ENCODE measurements at regions not wholly inside any gene's neighbourhood (a gene's known extent, or its start where the extent isn't known, plus 50 kb on each side); places are given as distances from the start of the nearest gene placed in this dataset.
A peak's percentile ranks its signal among the peaks of the same experiment; 100 is the strongest.
"Not testable (repeated sequence)": the region's sequence is repeated elsewhere in the genome, so short reads cannot be mapped to it uniquely, and the experiment has no call there.

- H3K4me1 ChIP-seq (ENCODE audit: control insufficient read depth in 1 of 2, extremely low read depth in 1 of 2, insufficient read depth in 2 of 2, low read length in 2 of 2) = peaks cover 12 to 15% of the 10 kb centered on the region in 2 experiments
- CTCF ChIA-PET = interaction anchor here in 1 of 2 donors (1.1 kb wide), 1 partner anchor 64 kb away, joined by 5 read pairs; a partner anchor contains a TSS
- no peaks in the 10 kb centered on the region for H3K36me3 ChIP-seq (ENCODE audit: control insufficient read depth in 2 of 2, extremely low read depth in 1 of 2, insufficient read depth in 1 of 2, low read length in 1 of 2)
- WGBS (ENCODE audit: insufficient coverage) = 93% methylated on average over 4 of the region's 9 CpGs
- no peak for DNase-seq
- peak overlapping the region; percentile 85 to 92 (median 88) for H3K4me3 Mint-ChIP-seq
- no peaks in the 10 kb centered on the region for H3K9me3 ChIP-seq
- peaks cover 37 to 39% (median 39%) of the 10 kb centered on the region in 3 donors for H3K4me1 Mint-ChIP-seq
- POLR2A ChIA-PET = interaction anchor here (0.6 to 1.9 kb wide), 7 partner anchors 9 to 653 kb away, joined by 3 to 18 read pairs (median 4); a partner anchor contains a TSS
- no peaks in the 10 kb centered on the region for H3K27me3 ChIP-seq (replicated peaks in 1 of 2; ENCODE audit: control insufficient read depth in 2 of 2, extremely low read depth in 1 of 2, insufficient read depth in 2 of 2, low read length in 1 of 2)
- peak overlapping the region; percentile 93 to 96 for H3K27ac Mint-ChIP-seq
- peak overlapping the region; percentile 93 for H3K27ac ChIP-seq (ENCODE audit: low read length)
- no peak for ATAC-seq (replicated peaks in 1 of 4)
- H3K27me3 Mint-ChIP-seq = no peaks in the 10 kb centered on the region
- no peak overlapping the region for H3K4me3 ChIP-seq (ENCODE audit: control insufficient read depth in 1 of 2, extremely low read depth in 1 of 2, low read length in 1 of 2)
- H3K9me3 Mint-ChIP-seq = no peaks in the 10 kb centered on the region
- H3K36me3 Mint-ChIP-seq = peaks cover 2% of the 10 kb centered on the region
These were observed 82.6 kb downstream of the OR2B2 start for GRCh38 chr6:27829453-27830211.

GRCh38 chr6:27827477-27827876, 84.7 kb downstream of the OR2B2 start:
- H3K36me3 ChIP-seq (ENCODE audit: control insufficient read depth in 2 of 2, extremely low read depth in 1 of 2, insufficient read depth in 1 of 2, low read length in 1 of 2); H3K27me3 Mint-ChIP-seq; H3K27me3 ChIP-seq (replicated peaks in 1 of 2; ENCODE audit: control insufficient read depth in 2 of 2, extremely low read depth in 1 of 2, insufficient read depth in 2 of 2, low read length in 1 of 2); DNase-seq; ATAC-seq (replicated peaks in 1 of 4); H3K9me3 ChIP-seq; H3K4me3 ChIP-seq (ENCODE audit: control insufficient read depth in 1 of 2, extremely low read depth in 1 of 2, low read length in 1 of 2); H3K36me3 Mint-ChIP-seq; H3K27ac Mint-ChIP-seq; H3K27ac ChIP-seq (ENCODE audit: low read length); CTCF ChIA-PET; H3K9me3 Mint-ChIP-seq; H3K4me3 Mint-ChIP-seq: not testable (repeated sequence)
- peaks cover 45 to 48% (median 48%) of the 10 kb centered on the region in 3 donors for H3K4me1 Mint-ChIP-seq
- POLR2A ChIA-PET = interaction anchor here in 1 of 2 donors (0.9 kb wide), 1 partner anchor 9 kb away, joined by 3 read pairs; no protein-coding TSS in a partner anchor
- H3K4me1 ChIP-seq (ENCODE audit: control insufficient read depth in 1 of 2, extremely low read depth in 1 of 2, insufficient read depth in 2 of 2, low read length in 2 of 2) = peaks cover 15 to 18% of the 10 kb centered on the region in 2 experiments
- 84% methylated on average over 5 of the region's 35 CpGs for WGBS (ENCODE audit: insufficient coverage)

GRCh38 chr6:27826612-27826985, 85.6 kb downstream of the OR2B2 start:
- H3K4me1 ChIP-seq (ENCODE audit: control insufficient read depth in 1 of 2, extremely low read depth in 1 of 2, insufficient read depth in 2 of 2, low read length in 2 of 2) = peaks cover 11 to 18% of the 10 kb centered on the region in 2 experiments
- CTCF ChIA-PET; H3K27me3 ChIP-seq (replicated peaks in 1 of 2; ENCODE audit: control insufficient read depth in 2 of 2, extremely low read depth in 1 of 2, insufficient read depth in 2 of 2, low read length in 1 of 2); H3K27ac Mint-ChIP-seq; H3K9me3 Mint-ChIP-seq; DNase-seq; POLR2A ChIA-PET; H3K36me3 Mint-ChIP-seq; H3K36me3 ChIP-seq (ENCODE audit: control insufficient read depth in 2 of 2, extremely low read depth in 1 of 2, insufficient read depth in 1 of 2, low read length in 1 of 2); H3K4me3 ChIP-seq (ENCODE audit: control insufficient read depth in 1 of 2, extremely low read depth in 1 of 2, low read length in 1 of 2); H3K27ac ChIP-seq (ENCODE audit: low read length); ATAC-seq (replicated peaks in 1 of 4); H3K9me3 ChIP-seq; H3K27me3 Mint-ChIP-seq: not testable (repeated sequence)
- Mint-ChIP-seq H3K4me3 (peak overlapping the region in 1 of 3 donors; percentile 80), H3K4me1 (peaks cover 44 to 48% (median 47%) of the 10 kb centered on the region in 3 donors)
- 83% methylated on average over 2 of the region's 30 CpGs for WGBS (ENCODE audit: insufficient coverage)

- not testable (repeated sequence) for H3K36me3 Mint-ChIP-seq; H3K27ac ChIP-seq (ENCODE audit: low read length); H3K36me3 ChIP-seq (ENCODE audit: control insufficient read depth in 2 of 2, extremely low read depth in 1 of 2, insufficient read depth in 1 of 2, low read length in 1 of 2); H3K9me3 Mint-ChIP-seq; H3K4me3 ChIP-seq (ENCODE audit: control insufficient read depth in 1 of 2, extremely low read depth in 1 of 2, low read length in 1 of 2); DNase-seq; H3K27me3 ChIP-seq (replicated peaks in 1 of 2; ENCODE audit: control insufficient read depth in 2 of 2, extremely low read depth in 1 of 2, insufficient read depth in 2 of 2, low read length in 1 of 2); H3K9me3 ChIP-seq; H3K27me3 Mint-ChIP-seq; ATAC-seq (replicated peaks in 1 of 4)
- peaks cover 11 to 18% of the 10 kb centered on the region in 2 experiments for H3K4me1 ChIP-seq (ENCODE audit: control insufficient read depth in 1 of 2, extremely low read depth in 1 of 2, insufficient read depth in 2 of 2, low read length in 2 of 2)
- ChIA-PET CTCF (interaction anchor here in 1 of 2 donors (2.1 to 4.1 kb wide), 3 partner anchors 11 to 46 kb away, joined by 13 to 41 read pairs (median 23); a partner anchor contains a TSS), POLR2A (interaction anchor here in 1 of 2 donors (0.7 to 3.4 kb wide), 3 partner anchors 9 to 1798 kb away, joined by 6 to 87 read pairs (median 12); a partner anchor contains a TSS)
- Mint-ChIP-seq H3K4me1 (peaks cover 42 to 47% (median 45%) of the 10 kb centered on the region in 3 donors), H3K27ac (peak overlapping the region in 1 of 2 donors; percentile 74), H3K4me3 (peak overlapping the region in 2 of 3 donors; percentile 14 to 80)
- 77% methylated on average over 2 of the region's 15 CpGs for WGBS (ENCODE audit: insufficient coverage)
These were observed 86.2 kb downstream of the OR2B2 start for GRCh38 chr6:27825848-27826611.

- H3K36me3 ChIP-seq (ENCODE audit: control insufficient read depth in 2 of 2, extremely low read depth in 1 of 2, insufficient read depth in 1 of 2, low read length in 1 of 2) = no peaks in the 10 kb centered on the region
- DNase-seq = peak in 1 of 35 experiments; percentile 39
- no peaks in the 10 kb centered on the region for H3K9me3 ChIP-seq
- H3K36me3 Mint-ChIP-seq = no peaks in the 10 kb centered on the region
- peaks cover 36 to 39% (median 38%) of the 10 kb centered on the region in 3 donors for H3K4me1 Mint-ChIP-seq
- ChIA-PET POLR2A (interaction anchor here (0.5 to 3.8 kb wide), 27 partner anchors 10 to 1797 kb away, joined by 3 to 87 read pairs (median 6); a partner anchor contains a TSS), CTCF (interaction anchor here in 1 of 2 donors (0.6 to 4.1 kb wide), 13 partner anchors 8 to 69 kb away, joined by 3 to 41 read pairs (median 7); a partner anchor contains a TSS)
- H3K9me3 Mint-ChIP-seq = no peaks in the 10 kb centered on the region
- peaks cover 6 to 12% of the 10 kb centered on the region in 2 experiments for H3K4me1 ChIP-seq (ENCODE audit: control insufficient read depth in 1 of 2, extremely low read depth in 1 of 2, insufficient read depth in 2 of 2, low read length in 2 of 2)
- H3K4me3 ChIP-seq (ENCODE audit: control insufficient read depth in 1 of 2, extremely low read depth in 1 of 2, low read length in 1 of 2) = peak overlapping the region; percentile 61 to 92
- no peak for ATAC-seq (replicated peaks in 1 of 4)
- WGBS (ENCODE audit: insufficient coverage) = 40% methylated on average over 1 of the region's 7 CpGs
- H3K27me3 Mint-ChIP-seq = no peaks in the 10 kb centered on the region
- peak overlapping the region; percentile 89 for H3K27ac ChIP-seq (ENCODE audit: low read length)
- no peaks in the 10 kb centered on the region for H3K27me3 ChIP-seq (replicated peaks in 1 of 2; ENCODE audit: control insufficient read depth in 2 of 2, extremely low read depth in 1 of 2, insufficient read depth in 2 of 2, low read length in 1 of 2)
- peak overlapping the region; percentile 80 to 90 (median 87) for H3K4me3 Mint-ChIP-seq
- H3K27ac Mint-ChIP-seq = peak overlapping the region; percentile 89 to 96
These were observed 87.0 kb downstream of the OR2B2 start for GRCh38 chr6:27825025-27825793.
